Panc1 (cell line): ENCODE measurements at regions not wholly inside any gene's neighbourhood (a gene's known extent, or its start where the extent isn't known, plus 50 kb on each side); places are given as distances from the start of the nearest gene placed in this dataset.

Experiments
- ATAC-seq: fragments of 200-7000 bp; cut with Tn5 transposase; 2 replicates; pipeline ENCODE4 v1.9.1; 2020; ENCODE audit warnings: mild to moderate bottlenecking, moderate library complexity
- BruUV-seq: library from RNA; stranded (reverse); fragments of 400-500 nt; replicated peaks from 2 replicates; lab custom pipeline; 2021; lab: Mats Ljungman, UMichigan
- CTCF ChIA-PET: fragments of 300-600 bp; sonication (Branson Sonifier 250); formaldehyde crosslinking; loops from one replicate; lab custom pipeline; 2022; ENCODE audit warnings: antibody characterized with exemption; lab: Charles Lee
- POLR2A ChIA-PET: fragments of 300-600 bp; sonication (Branson Sonifier 250); formaldehyde crosslinking; loops from one replicate; lab custom pipeline; 2022; ENCODE audit warnings: antibody characterized with exemption; lab: Charles Lee
- DNase-seq: peaks from one replicate; pipeline ENCODE4 v3.0.0-alpha.2; 2010; ENCODE audit warnings: low read depth, low spot score
- H3K27ac ChIP-seq: 2 replicates; pipeline ENCODE4 v1.5.1; 2011; ENCODE audit warnings: mild to moderate bottlenecking, low read length, inconsistent platforms
- H3K27me3 ChIP-seq: fragments of 200-500 bp; sonication (Bioruptor generic); 2 replicates; pipeline ENCODE4 v1.6.0; 2014; ENCODE audit warnings: low read length, inconsistent platforms; ENCODE audit not compliant: control insufficient read depth, insufficient read depth
- H3K36me3 ChIP-seq: fragments of 200-500 bp; sonication (Bioruptor generic); 2 replicates; pipeline ENCODE4 v1.5.1; 2014; ENCODE audit warnings: inconsistent platforms, mild to moderate bottlenecking, low read length, moderate library complexity; ENCODE audit not compliant: control insufficient read depth, insufficient read depth
- H3K4me1 ChIP-seq: 2 replicates; pipeline ENCODE4 v1.5.1; 2011; ENCODE audit warnings: inconsistent platforms, mild to moderate bottlenecking, low read length, moderate library complexity; ENCODE audit not compliant: control insufficient read depth, insufficient read depth
- H3K4me3 ChIP-seq, 2 experiments: 2 replicates each; pipeline ENCODE4 v1.5.1; 2011 to 2012; ENCODE audit warnings: low read depth in 2 of 2, low read length in 2 of 2, mild to moderate bottlenecking in 2 of 2, inconsistent platforms in 1 of 2, moderate library complexity in 1 of 2
- H3K9me3 ChIP-seq: fragments of 200-500 bp; sonication (Bioruptor generic); 2 replicates; pipeline ENCODE4 v1.5.1; 2014; ENCODE audit warnings: low read depth, mild to moderate bottlenecking, inconsistent platforms, low read length, moderate library complexity; ENCODE audit not compliant: control insufficient read depth, insufficient read depth
- POLR2AphosphoS5 ChIP-seq: IDR thresholded peaks from 2 replicates; pipeline ENCODE4 v1.6.1; 2012; ENCODE audit warnings: mild to moderate bottlenecking, low read depth, low read length, moderate library complexity
- SIN3A ChIP-seq: IDR thresholded peaks from 2 replicates; pipeline ENCODE4 v1.6.1; 2012; ENCODE audit warnings: low read depth, mild to moderate bottlenecking, low read length, moderate library complexity, borderline replicate concordance; ENCODE audit not compliant: insufficient read depth
- TCF7L2 ChIP-seq: IDR thresholded peaks from 2 replicates; pipeline ENCODE4 v1.6.1; 2011; ENCODE audit warnings: mild to moderate bottlenecking, low read depth, low read length, inconsistent platforms
- in situ Hi-C: cut with HindIII; loops from 2 replicates; pipeline ENCODE4 v1.10.0; 2016; ENCODE audit warnings: low sequenced_read_pairs, low pct_unique_long_range_greater_than_20kb
- intact Hi-C: fragments of 100-400 bp; cut with micrococcal nuclease; formaldehyde crosslinking; loops from one replicate; pipeline ENCODE4 v1.10.0; 2022; ENCODE audit not compliant: unreplicated experiment
- TF ChIP-seq, protein P1 (sequence below): fragments of 450-650 bp; IDR thresholded peaks from 2 replicates; pipeline ENCODE4 v1.5.1; 2017; ENCODE audit warnings: mild to moderate bottlenecking
- TF ChIP-seq, protein P2 (sequence below), 2 experiments: IDR thresholded peaks; 2 replicates each; pipeline ENCODE4 v1.6.1; 2011 to 2012; ENCODE audit warnings: low read depth in 2 of 2, control low read depth in 1 of 2, low read length in 1 of 2, mild to moderate bottlenecking in 1 of 2, moderate library complexity in 1 of 2; ENCODE audit not compliant: insufficient read depth in 1 of 2

DNA sequence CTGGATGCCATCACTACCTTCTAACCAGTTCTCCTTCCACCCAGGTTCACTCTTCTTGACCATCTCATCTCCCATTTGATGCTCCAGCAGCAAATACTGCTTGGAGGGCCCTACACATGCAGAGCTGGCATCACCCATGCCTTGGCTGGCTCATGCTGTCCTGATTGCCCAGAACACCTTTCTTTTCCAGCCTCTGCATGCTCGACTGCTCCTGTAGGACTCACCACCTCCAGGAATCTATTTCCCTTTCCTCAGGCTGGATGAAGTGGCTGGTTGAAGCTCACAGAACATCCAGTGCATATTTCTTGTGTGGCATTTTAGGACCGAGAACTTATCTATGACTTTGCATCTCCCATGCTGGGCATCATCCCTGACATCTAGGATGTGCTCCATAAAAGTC, 148.3 kb downstream of the CPEB2 start:
- Histone ChIP-seq H3K27ac (no peak overlapping the region), H3K4me3 (no peak overlapping the region), H3K4me1 (no peaks in the 10 kb centered on the region), H3K27me3 (no peaks in the 10 kb centered on the region), H3K36me3 (no peaks in the 10 kb centered on the region), H3K9me3 (no peaks in the 10 kb centered on the region)
- ChIA-PET POLR2A (no interaction called here), CTCF (no interaction called here)
- ATAC-seq = no peak
- in situ Hi-C loops (no loop called here), intact Hi-C loops (no loop called here)
- DNase-seq = no peak
- BruUV-seq = no TSS peak
- TF ChIP-seq POLR2AphosphoS5 (no peak), SIN3A (no peak), TCF7L2 (no peak)
- TF ChIP-seq, protein P1, sequence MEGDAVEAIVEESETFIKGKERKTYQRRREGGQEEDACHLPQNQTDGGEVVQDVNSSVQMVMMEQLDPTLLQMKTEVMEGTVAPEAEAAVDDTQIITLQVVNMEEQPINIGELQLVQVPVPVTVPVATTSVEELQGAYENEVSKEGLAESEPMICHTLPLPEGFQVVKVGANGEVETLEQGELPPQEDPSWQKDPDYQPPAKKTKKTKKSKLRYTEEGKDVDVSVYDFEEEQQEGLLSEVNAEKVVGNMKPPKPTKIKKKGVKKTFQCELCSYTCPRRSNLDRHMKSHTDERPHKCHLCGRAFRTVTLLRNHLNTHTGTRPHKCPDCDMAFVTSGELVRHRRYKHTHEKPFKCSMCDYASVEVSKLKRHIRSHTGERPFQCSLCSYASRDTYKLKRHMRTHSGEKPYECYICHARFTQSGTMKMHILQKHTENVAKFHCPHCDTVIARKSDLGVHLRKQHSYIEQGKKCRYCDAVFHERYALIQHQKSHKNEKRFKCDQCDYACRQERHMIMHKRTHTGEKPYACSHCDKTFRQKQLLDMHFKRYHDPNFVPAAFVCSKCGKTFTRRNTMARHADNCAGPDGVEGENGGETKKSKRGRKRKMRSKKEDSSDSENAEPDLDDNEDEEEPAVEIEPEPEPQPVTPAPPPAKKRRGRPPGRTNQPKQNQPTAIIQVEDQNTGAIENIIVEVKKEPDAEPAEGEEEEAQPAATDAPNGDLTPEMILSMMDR = no peak
- TF ChIP-seq, protein P2, sequence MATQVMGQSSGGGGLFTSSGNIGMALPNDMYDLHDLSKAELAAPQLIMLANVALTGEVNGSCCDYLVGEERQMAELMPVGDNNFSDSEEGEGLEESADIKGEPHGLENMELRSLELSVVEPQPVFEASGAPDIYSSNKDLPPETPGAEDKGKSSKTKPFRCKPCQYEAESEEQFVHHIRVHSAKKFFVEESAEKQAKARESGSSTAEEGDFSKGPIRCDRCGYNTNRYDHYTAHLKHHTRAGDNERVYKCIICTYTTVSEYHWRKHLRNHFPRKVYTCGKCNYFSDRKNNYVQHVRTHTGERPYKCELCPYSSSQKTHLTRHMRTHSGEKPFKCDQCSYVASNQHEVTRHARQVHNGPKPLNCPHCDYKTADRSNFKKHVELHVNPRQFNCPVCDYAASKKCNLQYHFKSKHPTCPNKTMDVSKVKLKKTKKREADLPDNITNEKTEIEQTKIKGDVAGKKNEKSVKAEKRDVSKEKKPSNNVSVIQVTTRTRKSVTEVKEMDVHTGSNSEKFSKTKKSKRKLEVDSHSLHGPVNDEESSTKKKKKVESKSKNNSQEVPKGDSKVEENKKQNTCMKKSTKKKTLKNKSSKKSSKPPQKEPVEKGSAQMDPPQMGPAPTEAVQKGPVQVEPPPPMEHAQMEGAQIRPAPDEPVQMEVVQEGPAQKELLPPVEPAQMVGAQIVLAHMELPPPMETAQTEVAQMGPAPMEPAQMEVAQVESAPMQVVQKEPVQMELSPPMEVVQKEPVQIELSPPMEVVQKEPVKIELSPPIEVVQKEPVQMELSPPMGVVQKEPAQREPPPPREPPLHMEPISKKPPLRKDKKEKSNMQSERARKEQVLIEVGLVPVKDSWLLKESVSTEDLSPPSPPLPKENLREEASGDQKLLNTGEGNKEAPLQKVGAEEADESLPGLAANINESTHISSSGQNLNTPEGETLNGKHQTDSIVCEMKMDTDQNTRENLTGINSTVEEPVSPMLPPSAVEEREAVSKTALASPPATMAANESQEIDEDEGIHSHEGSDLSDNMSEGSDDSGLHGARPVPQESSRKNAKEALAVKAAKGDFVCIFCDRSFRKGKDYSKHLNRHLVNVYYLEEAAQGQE (IDR thresholded peaks at IDR 0.05; ENCODE audit: insufficient read depth in 1 of 2, low read depth in 2 of 2, low read length in 1 of 2) = no peak

DNA sequence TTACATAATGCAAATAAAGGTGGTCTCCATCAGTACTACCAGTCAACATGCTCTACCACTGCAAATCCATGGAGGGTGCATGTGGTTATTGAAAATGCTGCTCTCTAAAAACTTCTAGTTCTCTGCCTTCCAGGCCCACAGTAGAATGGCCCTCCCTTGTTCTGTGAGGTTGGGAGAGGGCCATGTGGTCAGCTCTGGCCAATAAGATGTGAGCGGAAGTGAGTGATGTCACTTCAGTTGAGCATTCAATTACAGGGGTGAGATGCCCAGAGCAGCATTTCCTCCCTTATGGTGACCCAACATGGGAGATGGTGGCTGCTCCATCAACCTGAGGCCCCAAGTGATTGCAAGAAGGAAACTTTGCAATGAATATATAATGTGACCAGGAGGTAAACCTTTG, 148.8 kb downstream of the CPEB2 start:
- TF ChIP-seq POLR2AphosphoS5 (no peak), TCF7L2 (no peak), SIN3A (no peak)
- TF ChIP-seq, protein P1 = no peak
- TF ChIP-seq, protein P2 (IDR thresholded peaks at IDR 0.05; ENCODE audit: insufficient read depth in 1 of 2, low read depth in 2 of 2, low read length in 1 of 2) = no peak
- ATAC-seq (no peak), DNase-seq (no peak)
- H3K27ac ChIP-seq = no peak overlapping the region
- ChIA-PET POLR2A (no interaction called here), CTCF (no interaction called here)
- H3K36me3 ChIP-seq = no peaks in the 10 kb centered on the region
- no TSS peak for BruUV-seq
- intact Hi-C loops = no loop called here
- H3K4me3 ChIP-seq = no peak overlapping the region
- in situ Hi-C loops = no loop called here
- no peaks in the 10 kb centered on the region for H3K9me3 ChIP-seq
- H3K4me1 ChIP-seq = no peaks in the 10 kb centered on the region
- no peaks in the 10 kb centered on the region for H3K27me3 ChIP-seq
